WTC11 (cell line): ENCODE measurements at regions not wholly inside any gene's neighbourhood (a gene's known extent, or its start where the extent isn't known, plus 50 kb on each side); places are given as distances from the start of the nearest gene placed in this dataset.

Experiments
- ATAC-seq: fragments of 200-7000 bp; cut with Tn5 transposase; 2 replicates; pipeline ENCODE4 v1.10.0; 2021; ENCODE audit warnings: mild to moderate bottlenecking, moderate library complexity
- CTCF ChIA-PET: fragments of 300-600 bp; sonication (Branson Sonifier 250); formaldehyde crosslinking; loops from one replicate; lab custom pipeline; 2021; ENCODE audit warnings: antibody characterized with exemption; lab: Charles Lee
- POLR2A ChIA-PET: fragments of 350-600 bp; sonication (Branson Sonifier 250); formaldehyde crosslinking; loops from one replicate; lab custom pipeline; 2021; ENCODE audit warnings: antibody characterized with exemption; lab: Charles Lee
- DNase-seq: peaks from one replicate; pipeline ENCODE4 v3.0.0; 2021; ENCODE audit warnings: low spot score
- H3K27ac Mint-ChIP-seq: 2 replicates; pipeline ENCODE4 v1.8.0; 2021; ENCODE audit warnings: mixed read lengths
- H3K27me3 Mint-ChIP-seq: 2 replicates; pipeline ENCODE4 v1.8.0; 2021; ENCODE audit warnings: low read depth, mild to moderate bottlenecking, moderate library complexity, mixed read lengths
- H3K36me3 Mint-ChIP-seq: 2 replicates; pipeline ENCODE4 v1.8.0; 2021; ENCODE audit warnings: mixed read lengths
- H3K4me1 Mint-ChIP-seq: 2 replicates; pipeline ENCODE4 v1.8.0; 2022; ENCODE audit warnings: mixed read lengths
- H3K4me3 Mint-ChIP-seq: 2 replicates; pipeline ENCODE4 v1.8.0; 2021; ENCODE audit warnings: mild to moderate bottlenecking, moderate library complexity, mixed read lengths
- H3K9me3 Mint-ChIP-seq: 2 replicates; pipeline ENCODE4 v1.8.0; 2021; ENCODE audit warnings: mixed read lengths
- ATF1 ChIP-seq: sonication (generic); formaldehyde crosslinking; IDR thresholded peaks from 2 replicates; pipeline ENCODE4 v1.8.1; 2023; ENCODE audit warnings: mild to moderate bottlenecking, moderate library complexity, missing genetic modification reagents
- EMX1 ChIP-seq: fragments of 250-450 bp; sonication (Bioruptor Pico); IDR thresholded peaks from 2 replicates; pipeline ENCODE4 v1.8.0; 2021; ENCODE audit warnings: mild to moderate bottlenecking
- ESRRA ChIP-seq: sonication (generic); formaldehyde crosslinking; IDR thresholded peaks from 2 replicates; pipeline ENCODE4 v1.8.1; 2022; ENCODE audit warnings: mild to moderate bottlenecking, missing genetic modification reagents, borderline replicate concordance
- FOXJ3 ChIP-seq: sonication (generic); formaldehyde crosslinking; IDR thresholded peaks from 2 replicates; pipeline ENCODE4 v1.9.0; 2021; ENCODE audit warnings: missing genetic modification reagents, mild to moderate bottlenecking, borderline replicate concordance
- FOXK1 ChIP-seq: sonication (generic); formaldehyde crosslinking; IDR thresholded peaks from 2 replicates; pipeline ENCODE4 v1.8.0; 2022; ENCODE audit warnings: mild to moderate bottlenecking, moderate library complexity, missing genetic modification reagents
- KAT7 ChIP-seq: sonication (generic); formaldehyde crosslinking; IDR thresholded peaks from 2 replicates; pipeline ENCODE4 v1.8.1; 2023; ENCODE audit warnings: missing genetic modification reagents, mild to moderate bottlenecking, borderline replicate concordance
- RELA ChIP-seq: sonication (generic); formaldehyde crosslinking; IDR thresholded peaks from 2 replicates; pipeline ENCODE4 v1.8.1; 2022; ENCODE audit warnings: missing genetic modification reagents, mild to moderate bottlenecking, borderline replicate concordance
- TEAD4 ChIP-seq: sonication (generic); formaldehyde crosslinking; IDR thresholded peaks from 2 replicates; pipeline ENCODE4 v1.8.0; 2022; ENCODE audit warnings: mild to moderate bottlenecking, missing genetic modification reagents
- TP53 ChIP-seq: sonication (generic); formaldehyde crosslinking; IDR thresholded peaks from 2 replicates; pipeline ENCODE4 v1.8.1; 2023; ENCODE audit warnings: mild to moderate bottlenecking, missing genetic modification reagents
- ZBTB21 ChIP-seq: sonication (generic); formaldehyde crosslinking; IDR thresholded peaks from 2 replicates; pipeline ENCODE4 v1.8.1; 2023; ENCODE audit warnings: mild to moderate bottlenecking, missing genetic modification reagents, borderline replicate concordance
- ZNF423 ChIP-seq: fragments of 250-450 bp; sonication (Bioruptor Pico); IDR thresholded peaks from 2 replicates; pipeline ENCODE4 v2.1.2; 2022; ENCODE audit warnings: mild to moderate bottlenecking, moderate library complexity
- TF ChIP-seq, protein P1 (sequence below): sonication (generic); formaldehyde crosslinking; IDR thresholded peaks from 2 replicates; pipeline ENCODE4 v1.8.0; 2023; ENCODE audit warnings: mild to moderate bottlenecking, missing genetic modification reagents
- TF ChIP-seq, protein P2 (sequence below): sonication (generic); formaldehyde crosslinking; IDR thresholded peaks from 2 replicates; pipeline ENCODE4 v1.8.1; 2023; ENCODE audit warnings: mild to moderate bottlenecking, moderate library complexity, missing genetic modification reagents
- TF ChIP-seq, protein P3 (sequence below): fragments of 200-600 bp; IDR thresholded peaks from 2 replicates; pipeline ENCODE4 v1.8.0; 2022; ENCODE audit warnings: antibody characterized with exemption
- TF ChIP-seq, protein P4 (sequence below): sonication (generic); formaldehyde crosslinking; IDR thresholded peaks from 2 replicates; pipeline ENCODE4 v1.8.1; 2022; ENCODE audit warnings: mild to moderate bottlenecking, moderate library complexity, missing genetic modification reagents
- TF ChIP-seq, protein P5 (sequence below): sonication (generic); formaldehyde crosslinking; IDR thresholded peaks from 2 replicates; pipeline ENCODE4 v1.8.0; 2023; ENCODE audit warnings: missing genetic modification reagents
- TF ChIP-seq, protein P6 (sequence below): sonication (generic); formaldehyde crosslinking; IDR thresholded peaks from 2 replicates; pipeline ENCODE4 v1.8.1; 2022; ENCODE audit warnings: mild to moderate bottlenecking, missing genetic modification reagents, moderate library complexity, borderline replicate concordance
- TF ChIP-seq, protein P7 (sequence below): sonication (generic); formaldehyde crosslinking; conservative IDR thresholded peaks from 2 replicates; pipeline ENCODE4 v1.8.1; 2023; ENCODE audit warnings: mild to moderate bottlenecking, low read depth, missing genetic modification reagents, moderate library complexity
- TF ChIP-seq, protein P8 (sequence below): sonication (generic); formaldehyde crosslinking; IDR thresholded peaks from 2 replicates; pipeline ENCODE4 v1.8.0; 2022; ENCODE audit warnings: mild to moderate bottlenecking, missing genetic modification reagents

DNA sequence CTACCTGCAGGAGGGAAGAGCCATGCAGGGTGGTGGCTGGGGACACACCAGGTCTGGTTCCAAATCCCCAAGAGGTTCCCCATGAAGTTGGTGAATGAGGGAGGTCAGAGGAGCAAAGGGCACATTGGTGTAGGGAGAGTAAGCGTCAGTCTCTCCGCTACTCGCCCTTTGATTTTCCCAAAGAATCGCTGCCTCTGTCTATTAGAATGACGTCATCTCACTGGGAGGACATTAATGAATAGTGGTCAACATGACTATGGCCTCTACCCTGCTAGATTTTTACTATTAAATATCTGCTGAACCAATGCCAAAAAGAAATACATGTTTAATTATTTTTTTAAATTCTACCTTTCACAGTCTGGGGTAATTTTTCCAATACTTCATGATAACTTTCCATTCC lies 109.6 kb upstream of the SNTG2 start:
- Mint-ChIP-seq H3K4me3 (no peak overlapping the region), H3K36me3 (no peaks in the 10 kb centered on the region), H3K4me1 (peaks cover 22% of the 10 kb centered on the region), H3K27me3 (peaks cover 6% of the 10 kb centered on the region; the same call in 1 of the 2 replicates), H3K27ac (no peak overlapping the region), H3K9me3 (peaks cover 6% of the 10 kb centered on the region)
- ChIA-PET POLR2A (no interaction called here), CTCF (no interaction called here)
- DNase-seq (no peak), ATAC-seq (no peak)
- TF ChIP-seq, protein P1, sequence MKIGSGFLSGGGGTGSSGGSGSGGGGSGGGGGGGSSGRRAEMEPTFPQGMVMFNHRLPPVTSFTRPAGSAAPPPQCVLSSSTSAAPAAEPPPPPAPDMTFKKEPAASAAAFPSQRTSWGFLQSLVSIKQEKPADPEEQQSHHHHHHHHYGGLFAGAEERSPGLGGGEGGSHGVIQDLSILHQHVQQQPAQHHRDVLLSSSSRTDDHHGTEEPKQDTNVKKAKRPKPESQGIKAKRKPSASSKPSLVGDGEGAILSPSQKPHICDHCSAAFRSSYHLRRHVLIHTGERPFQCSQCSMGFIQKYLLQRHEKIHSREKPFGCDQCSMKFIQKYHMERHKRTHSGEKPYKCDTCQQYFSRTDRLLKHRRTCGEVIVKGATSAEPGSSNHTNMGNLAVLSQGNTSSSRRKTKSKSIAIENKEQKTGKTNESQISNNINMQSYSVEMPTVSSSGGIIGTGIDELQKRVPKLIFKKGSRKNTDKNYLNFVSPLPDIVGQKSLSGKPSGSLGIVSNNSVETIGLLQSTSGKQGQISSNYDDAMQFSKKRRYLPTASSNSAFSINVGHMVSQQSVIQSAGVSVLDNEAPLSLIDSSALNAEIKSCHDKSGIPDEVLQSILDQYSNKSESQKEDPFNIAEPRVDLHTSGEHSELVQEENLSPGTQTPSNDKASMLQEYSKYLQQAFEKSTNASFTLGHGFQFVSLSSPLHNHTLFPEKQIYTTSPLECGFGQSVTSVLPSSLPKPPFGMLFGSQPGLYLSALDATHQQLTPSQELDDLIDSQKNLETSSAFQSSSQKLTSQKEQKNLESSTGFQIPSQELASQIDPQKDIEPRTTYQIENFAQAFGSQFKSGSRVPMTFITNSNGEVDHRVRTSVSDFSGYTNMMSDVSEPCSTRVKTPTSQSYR (CRISPR knock-in tag): no peak
- TF ChIP-seq, protein P2, sequence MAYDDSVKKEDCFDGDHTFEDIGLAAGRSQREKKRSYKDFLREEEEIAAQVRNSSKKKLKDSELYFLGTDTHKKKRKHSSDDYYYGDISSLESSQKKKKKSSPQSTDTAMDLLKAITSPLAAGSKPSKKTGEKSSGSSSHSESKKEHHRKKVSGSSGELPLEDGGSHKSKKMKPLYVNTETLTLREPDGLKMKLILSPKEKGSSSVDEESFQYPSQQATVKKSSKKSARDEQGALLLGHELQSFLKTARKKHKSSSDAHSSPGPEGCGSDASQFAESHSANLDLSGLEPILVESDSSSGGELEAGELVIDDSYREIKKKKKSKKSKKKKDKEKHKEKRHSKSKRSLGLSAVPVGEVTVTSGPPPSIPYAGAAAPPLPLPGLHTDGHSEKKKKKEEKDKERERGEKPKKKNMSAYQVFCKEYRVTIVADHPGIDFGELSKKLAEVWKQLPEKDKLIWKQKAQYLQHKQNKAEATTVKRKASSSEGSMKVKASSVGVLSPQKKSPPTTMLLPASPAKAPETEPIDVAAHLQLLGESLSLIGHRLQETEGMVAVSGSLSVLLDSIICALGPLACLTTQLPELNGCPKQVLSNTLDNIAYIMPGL (CRISPR knock-in tag): no peak
- TF ChIP-seq EMX1 (CRISPR knock-in tag) (no peak), FOXK1 (CRISPR knock-in tag) (no peak), RELA (CRISPR knock-in tag) (no peak), TP53 (no peak)
- TF ChIP-seq, protein P3, sequence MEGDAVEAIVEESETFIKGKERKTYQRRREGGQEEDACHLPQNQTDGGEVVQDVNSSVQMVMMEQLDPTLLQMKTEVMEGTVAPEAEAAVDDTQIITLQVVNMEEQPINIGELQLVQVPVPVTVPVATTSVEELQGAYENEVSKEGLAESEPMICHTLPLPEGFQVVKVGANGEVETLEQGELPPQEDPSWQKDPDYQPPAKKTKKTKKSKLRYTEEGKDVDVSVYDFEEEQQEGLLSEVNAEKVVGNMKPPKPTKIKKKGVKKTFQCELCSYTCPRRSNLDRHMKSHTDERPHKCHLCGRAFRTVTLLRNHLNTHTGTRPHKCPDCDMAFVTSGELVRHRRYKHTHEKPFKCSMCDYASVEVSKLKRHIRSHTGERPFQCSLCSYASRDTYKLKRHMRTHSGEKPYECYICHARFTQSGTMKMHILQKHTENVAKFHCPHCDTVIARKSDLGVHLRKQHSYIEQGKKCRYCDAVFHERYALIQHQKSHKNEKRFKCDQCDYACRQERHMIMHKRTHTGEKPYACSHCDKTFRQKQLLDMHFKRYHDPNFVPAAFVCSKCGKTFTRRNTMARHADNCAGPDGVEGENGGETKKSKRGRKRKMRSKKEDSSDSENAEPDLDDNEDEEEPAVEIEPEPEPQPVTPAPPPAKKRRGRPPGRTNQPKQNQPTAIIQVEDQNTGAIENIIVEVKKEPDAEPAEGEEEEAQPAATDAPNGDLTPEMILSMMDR: no peak
- TF ChIP-seq, all 79 proteins: peak for 0

DNA sequence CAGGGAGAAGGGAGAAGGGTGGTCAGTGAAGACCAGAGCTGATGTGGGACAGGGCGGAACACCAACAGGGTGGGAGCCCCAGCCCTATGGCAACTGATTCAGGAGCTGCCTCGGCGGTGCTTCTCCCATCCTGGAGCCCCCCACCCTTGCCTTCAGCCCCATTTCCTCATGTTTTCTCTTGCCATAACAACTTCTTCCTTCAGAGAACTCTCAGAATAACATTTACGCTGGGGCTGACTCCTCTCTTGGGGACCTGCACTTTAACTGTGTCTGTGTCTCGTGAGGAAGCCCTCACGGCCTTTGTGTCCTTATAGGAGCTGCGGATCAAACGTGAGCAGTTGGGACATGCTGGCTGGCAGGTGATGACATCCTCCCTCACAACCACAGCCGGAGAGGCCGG lies 116.4 kb upstream of the SNTG2 start:
- no peak for ATAC-seq
- Mint-ChIP-seq H3K4me1 (peaks cover 26% of the 10 kb centered on the region), H3K4me3 (no peak overlapping the region), H3K36me3 (no peaks in the 10 kb centered on the region), H3K27me3 (peaks cover 31% of the 10 kb centered on the region), H3K9me3 (0 out of 2 replicates have a peak, but pooled peaks cover 2% of the 10 kb centered on the region), H3K27ac (no peak overlapping the region)
- DNase-seq: no peak
- ChIA-PET POLR2A (no interaction called here), CTCF (no interaction called here)
- TF ChIP-seq TEAD4 (CRISPR knock-in tag) (no peak), KAT7 (CRISPR knock-in tag) (no peak), ZNF423 (no peak), ATF1 (CRISPR knock-in tag) (no peak), ESRRA (CRISPR knock-in tag) (no peak), FOXJ3 (no peak), ZBTB21 (CRISPR knock-in tag) (no peak)
- TF ChIP-seq, protein P4, sequence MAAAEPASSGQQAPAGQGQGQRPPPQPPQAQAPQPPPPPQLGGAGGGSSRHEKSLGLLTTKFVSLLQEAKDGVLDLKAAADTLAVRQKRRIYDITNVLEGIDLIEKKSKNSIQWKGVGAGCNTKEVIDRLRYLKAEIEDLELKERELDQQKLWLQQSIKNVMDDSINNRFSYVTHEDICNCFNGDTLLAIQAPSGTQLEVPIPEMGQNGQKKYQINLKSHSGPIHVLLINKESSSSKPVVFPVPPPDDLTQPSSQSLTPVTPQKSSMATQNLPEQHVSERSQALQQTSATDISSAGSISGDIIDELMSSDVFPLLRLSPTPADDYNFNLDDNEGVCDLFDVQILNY (CRISPR knock-in tag): no peak
- TF ChIP-seq, protein P5, sequence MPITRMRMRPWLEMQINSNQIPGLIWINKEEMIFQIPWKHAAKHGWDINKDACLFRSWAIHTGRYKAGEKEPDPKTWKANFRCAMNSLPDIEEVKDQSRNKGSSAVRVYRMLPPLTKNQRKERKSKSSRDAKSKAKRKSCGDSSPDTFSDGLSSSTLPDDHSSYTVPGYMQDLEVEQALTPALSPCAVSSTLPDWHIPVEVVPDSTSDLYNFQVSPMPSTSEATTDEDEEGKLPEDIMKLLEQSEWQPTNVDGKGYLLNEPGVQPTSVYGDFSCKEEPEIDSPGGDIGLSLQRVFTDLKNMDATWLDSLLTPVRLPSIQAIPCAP (CRISPR knock-in tag): no peak
- TF ChIP-seq, protein P6, sequence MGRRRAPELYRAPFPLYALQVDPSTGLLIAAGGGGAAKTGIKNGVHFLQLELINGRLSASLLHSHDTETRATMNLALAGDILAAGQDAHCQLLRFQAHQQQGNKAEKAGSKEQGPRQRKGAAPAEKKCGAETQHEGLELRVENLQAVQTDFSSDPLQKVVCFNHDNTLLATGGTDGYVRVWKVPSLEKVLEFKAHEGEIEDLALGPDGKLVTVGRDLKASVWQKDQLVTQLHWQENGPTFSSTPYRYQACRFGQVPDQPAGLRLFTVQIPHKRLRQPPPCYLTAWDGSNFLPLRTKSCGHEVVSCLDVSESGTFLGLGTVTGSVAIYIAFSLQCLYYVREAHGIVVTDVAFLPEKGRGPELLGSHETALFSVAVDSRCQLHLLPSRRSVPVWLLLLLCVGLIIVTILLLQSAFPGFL: no peak
- TF ChIP-seq, protein P7, sequence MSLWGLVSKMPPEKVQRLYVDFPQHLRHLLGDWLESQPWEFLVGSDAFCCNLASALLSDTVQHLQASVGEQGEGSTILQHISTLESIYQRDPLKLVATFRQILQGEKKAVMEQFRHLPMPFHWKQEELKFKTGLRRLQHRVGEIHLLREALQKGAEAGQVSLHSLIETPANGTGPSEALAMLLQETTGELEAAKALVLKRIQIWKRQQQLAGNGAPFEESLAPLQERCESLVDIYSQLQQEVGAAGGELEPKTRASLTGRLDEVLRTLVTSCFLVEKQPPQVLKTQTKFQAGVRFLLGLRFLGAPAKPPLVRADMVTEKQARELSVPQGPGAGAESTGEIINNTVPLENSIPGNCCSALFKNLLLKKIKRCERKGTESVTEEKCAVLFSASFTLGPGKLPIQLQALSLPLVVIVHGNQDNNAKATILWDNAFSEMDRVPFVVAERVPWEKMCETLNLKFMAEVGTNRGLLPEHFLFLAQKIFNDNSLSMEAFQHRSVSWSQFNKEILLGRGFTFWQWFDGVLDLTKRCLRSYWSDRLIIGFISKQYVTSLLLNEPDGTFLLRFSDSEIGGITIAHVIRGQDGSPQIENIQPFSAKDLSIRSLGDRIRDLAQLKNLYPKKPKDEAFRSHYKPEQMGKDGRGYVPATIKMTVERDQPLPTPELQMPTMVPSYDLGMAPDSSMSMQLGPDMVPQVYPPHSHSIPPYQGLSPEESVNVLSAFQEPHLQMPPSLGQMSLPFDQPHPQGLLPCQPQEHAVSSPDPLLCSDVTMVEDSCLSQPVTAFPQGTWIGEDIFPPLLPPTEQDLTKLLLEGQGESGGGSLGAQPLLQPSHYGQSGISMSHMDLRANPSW (CRISPR knock-in tag): no peak
- TF ChIP-seq, protein P8, sequence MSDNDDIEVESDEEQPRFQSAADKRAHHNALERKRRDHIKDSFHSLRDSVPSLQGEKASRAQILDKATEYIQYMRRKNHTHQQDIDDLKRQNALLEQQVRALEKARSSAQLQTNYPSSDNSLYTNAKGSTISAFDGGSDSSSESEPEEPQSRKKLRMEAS (CRISPR knock-in tag): no peak
